NCI-H748 (cell line): ENCODE measurements at regions not wholly inside any gene's neighbourhood (a gene's known extent, or its start where the extent isn't known, plus 50 kb on each side); places are given as distances from the start of the nearest gene placed in this dataset.
A peak's percentile ranks its signal among the peaks of the same experiment; 100 is the strongest.

Experiments
- DNase-seq: peaks from one replicate; lab custom pipeline; 2025; ENCODE audit not compliant: unreplicated experiment; lab: John Stamatoyannopoulos, UW

DNA sequence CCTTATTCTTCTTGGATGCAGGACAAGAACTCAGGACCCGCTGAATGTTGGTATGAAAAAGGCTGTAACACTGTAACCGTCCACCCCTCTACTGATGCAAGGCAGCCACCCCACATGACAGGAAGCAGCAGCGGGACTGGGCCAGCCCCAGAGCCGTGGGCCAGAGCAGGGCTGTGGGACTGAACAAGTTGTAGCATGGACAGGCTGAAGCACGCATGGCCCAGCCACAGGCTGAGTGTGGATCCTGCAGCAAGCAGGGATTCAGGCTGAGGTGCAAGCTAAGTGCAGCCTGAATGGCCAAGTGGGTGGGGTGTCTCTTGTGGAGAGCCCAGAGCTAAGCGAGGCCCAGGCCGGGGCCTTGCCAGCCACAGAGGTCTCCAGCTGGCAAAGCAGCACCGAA is 632.2 kb downstream of the SPOCK3 start:
- DNase-seq, result no peak

DNA sequence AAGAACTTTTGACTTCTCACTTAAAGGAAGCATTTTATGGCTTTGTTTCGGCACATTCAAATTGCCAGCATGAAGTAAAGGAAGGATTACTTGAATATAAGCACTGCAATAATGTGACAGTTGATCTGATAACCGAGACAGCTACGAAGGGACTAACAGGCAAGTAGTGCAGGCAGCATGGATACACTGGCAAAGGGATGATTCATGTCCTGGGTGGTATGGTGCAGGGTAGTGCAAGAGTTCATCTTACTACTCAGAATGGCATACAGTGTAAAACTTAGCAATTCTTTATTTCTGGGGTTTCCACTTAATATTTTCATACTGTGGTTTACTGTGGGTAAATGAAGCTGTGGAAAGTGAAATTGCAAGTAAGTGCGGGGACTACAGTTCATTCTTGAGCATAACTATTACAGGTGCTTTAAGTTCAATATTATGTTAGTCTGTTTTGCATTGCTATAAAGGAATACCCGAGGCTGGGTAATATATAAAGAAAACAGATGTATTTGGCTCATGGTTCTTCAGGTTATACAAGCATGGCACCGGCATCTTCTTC is 611.8 kb downstream of the SPOCK3 start:
- no peak for DNase-seq

DNA sequence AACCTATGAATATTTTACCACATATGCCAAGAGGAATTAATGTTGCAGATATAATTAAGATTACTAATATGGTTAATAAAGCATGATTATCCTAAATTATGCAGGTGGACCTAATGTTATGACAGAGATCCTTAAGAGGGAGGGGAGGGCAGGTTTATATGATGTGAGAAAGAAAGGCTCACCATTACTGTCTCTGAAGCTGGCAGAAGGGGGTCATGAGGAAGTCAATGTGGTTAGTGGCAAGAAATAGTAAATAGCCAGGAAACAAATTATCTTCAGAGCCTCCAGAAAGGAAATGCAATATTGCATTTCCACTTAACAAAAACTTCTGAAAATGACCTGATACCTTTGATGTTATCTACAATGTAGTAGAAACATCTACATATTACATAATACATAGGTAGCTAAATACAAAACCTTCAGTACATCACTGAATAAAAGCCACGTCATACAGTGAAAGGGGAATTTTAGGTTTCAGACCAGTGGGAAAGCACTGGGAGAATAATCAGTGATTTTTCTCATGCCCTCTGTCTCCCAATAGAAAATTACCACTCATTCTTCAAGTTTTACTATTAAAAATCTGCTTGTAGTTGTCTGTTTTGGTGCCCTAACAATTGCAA is 609.2 kb downstream of the SPOCK3 start:
- DNase-seq, result no peak

DNA sequence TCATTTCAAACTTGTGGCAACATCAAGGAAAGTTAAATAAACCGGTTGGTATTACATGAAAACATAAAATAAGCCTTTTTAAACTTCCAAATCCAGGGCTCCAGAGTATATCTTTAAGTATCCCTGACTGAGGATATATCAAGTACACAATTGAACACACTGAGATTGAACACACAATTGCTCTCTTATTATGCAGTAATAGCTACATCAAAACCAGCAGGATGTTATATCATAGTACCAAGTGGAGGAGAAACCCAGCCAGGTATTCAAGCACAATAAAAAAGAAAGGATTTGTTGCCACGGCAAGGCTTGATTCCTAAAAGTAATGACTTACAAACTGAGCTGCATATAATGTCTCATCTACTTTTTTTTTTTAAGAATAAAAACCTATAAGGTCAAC is 605.8 kb downstream of the SPOCK3 start:
- no peak for DNase-seq

DNA sequence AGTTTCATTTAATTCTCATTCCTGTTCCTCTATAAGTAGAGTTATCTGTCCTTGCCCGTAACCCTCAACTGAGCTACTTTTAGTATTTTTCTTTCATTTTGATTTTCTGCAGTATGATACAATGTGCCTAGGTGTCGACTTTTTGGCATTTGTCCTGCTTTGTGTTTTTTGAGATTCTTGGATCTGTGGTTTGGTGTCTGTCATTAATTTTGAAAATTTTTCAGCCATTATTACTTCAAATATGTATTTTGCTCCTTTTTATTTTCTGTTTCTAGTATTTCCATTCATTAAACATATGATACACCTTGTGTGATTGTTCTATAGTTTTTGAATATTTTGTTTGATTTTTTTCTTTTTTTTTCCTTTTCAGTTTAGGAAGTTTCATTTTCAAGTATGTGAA is 598.9 kb downstream of the SPOCK3 start:
- no peak for DNase-seq

DNA sequence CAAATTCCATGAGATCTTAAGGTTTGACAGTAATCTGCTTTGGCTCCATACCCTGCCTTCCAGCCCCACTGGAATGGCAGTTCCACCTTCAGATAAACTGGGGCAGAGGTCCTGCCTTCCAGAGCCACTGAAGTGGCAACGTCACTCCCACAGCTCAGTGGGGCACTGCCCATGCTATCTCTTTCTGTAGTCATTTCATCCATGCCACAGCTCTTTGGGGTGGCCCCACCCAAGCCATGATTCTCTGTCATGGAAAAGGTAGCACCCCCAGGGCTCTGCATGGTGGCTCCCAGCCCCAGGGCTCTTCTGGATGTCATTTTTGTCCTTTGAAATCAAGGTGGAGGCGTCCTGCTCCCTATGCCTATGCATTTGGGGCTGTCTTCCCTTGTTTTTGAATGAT is 596.5 kb downstream of the SPOCK3 start:
- DNase-seq, result no peak

DNA sequence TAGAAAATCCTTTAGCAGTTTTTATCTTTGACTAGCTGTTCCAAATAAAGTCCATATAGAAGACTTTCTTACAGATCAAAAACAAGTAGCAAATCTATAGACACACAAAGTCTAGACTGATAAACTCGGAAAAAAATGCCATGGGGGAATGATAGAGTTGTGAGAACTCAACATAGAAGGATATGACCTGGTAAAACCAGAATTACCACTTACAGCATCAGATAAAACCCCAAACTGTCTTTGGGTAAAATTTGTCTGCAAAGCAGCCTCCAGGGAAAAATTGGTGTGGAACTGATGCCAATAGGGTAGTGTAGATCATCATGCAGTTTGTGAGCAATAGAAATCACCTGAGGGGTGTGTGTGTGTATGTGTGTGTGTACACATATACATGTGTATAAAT is 579.1 kb downstream of the SPOCK3 start:
- no peak for DNase-seq

DNA sequence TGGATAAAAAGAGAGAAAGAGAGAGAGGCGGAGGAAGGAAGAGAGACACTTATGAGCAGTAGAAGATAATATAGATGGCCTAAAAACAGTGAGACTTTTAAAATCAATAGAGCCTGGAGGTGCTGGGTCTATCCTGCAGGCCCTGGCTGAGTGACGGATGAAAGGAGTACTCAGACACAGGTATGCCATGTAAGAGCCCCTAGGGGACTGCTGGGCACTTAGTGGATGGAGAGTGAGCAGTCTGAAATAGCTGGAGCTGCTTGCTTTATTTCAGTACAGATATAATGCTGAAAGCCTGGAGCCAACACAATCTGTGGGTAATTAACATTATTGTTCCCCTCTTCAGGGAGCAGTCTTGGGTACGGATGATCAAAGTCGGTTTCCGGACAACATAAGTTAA is 578.6 kb downstream of the SPOCK3 start:
- DNase-seq, result no peak

DNA sequence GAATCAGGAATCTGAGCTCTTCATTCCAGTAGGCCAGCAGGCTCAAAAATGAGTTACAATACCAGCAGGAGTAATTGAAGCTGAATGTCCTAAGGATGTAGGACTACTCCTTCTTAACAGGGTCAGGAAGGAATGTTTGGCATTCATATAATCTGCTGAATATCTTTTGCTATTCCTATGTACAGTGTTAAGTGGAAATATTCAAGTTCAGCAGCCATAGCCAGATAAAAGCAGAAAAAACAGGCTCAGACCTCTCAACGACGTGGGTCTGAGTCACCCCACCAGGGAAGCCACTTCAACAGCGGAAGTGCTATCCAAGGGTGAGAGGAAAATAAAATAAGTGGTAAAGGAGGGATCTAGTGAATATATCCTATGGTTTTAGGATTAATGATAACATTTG is 577.0 kb downstream of the SPOCK3 start:
- DNase-seq, result no peak

DNA sequence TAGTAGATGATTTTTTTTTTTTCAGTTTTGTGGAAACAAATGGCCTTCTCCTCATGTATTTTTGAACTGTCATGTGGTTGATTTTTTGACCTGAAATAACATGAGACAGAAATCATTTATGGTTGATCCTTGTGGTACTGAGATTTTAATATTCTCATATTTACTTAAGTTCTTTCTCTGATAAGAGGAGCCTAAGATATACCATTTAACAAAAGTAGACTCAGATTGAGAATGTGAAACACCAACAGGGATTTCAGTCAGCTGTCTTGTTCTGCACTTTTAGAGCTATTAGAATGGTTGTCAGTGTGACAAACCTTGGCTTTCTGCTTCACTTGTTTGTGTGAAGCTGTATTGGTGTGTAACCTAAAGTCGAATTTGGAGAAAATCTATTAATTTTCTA is 575.7 kb downstream of the SPOCK3 start:
- no peak for DNase-seq

DNA sequence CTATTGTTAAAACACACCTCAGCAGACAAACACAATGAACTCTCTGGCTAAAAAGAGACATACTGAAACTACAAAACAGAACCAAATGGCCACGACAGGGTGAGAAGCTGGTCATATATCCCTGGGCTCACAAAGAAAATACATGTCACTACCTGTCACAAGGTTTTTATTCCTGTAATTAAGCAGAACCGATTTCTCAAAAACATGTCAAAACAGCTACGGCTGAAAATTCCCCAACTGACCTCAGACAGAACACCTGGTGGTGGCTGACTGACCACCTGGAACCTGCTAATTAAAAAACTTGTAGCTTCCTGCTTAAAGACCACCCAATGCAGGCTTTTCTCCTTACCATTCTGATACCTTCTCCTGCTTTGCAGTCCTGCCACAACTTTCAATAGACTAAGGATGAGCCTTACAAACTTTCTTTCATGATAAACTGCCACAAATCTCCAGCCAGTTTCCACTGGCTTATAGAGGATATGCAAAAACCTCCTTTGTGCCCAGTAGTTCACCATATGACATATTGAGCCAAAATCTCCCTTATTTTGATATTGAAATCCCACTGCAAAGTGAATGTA is 571.9 kb downstream of the SPOCK3 start:
- peak; percentile 29 for DNase-seq

DNA sequence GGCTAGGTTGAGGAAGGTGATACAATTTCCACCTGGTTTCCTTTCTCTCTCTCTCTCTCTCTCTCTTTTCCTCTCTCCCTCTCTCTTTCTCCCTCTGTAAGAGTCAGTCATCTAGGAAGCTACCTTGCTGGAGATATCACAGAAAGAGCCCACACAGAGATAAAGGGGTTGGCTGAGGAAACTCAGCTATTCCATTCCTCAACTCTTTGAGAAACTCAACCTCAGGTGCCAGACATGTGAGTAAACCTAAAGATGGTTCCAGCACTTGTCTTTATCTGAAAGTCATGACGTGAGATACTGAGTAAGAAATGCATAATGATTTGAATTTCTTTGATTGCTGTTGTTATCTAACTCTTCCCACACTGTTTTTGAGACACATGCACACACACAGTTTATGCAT is 564.0 kb downstream of the SPOCK3 start:
- no peak for DNase-seq

DNA sequence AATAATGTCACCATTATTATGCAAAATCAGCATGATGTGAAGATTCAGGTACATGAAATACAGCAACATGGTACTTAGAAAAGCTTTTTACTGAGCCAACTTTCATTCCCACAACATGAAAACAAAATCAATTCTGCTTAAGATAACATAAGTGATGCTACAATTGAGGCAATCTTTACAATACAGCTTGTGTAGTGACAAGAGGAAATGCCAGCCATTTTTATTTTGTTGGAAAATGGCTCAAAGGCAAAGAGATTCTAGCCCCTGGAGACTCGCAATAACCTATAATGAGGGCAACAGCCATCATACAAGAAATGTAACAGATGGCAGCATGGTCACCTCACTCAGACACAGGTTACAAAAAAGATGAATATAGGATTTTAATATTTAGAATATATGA is 560.4 kb downstream of the SPOCK3 start:
- no peak for DNase-seq

DNA sequence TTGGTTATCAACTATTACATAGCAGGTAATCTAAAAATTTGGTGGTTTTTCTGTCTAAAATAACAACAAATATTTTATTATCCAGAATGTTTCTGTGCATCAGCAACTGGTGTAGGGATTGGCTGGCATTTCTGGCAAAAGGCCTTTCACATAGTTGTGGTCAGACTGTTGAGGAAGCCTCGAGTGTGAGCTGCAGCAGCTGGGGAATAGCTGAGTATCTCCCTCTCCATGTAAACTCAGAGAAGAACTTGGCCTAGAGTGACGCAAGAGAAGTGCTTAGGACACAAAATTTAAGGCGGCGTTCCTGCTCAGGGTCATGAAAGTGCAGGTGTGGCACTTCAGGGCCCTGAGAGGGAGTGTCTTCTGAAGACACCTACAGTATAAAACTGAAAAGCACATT is 558.9 kb downstream of the SPOCK3 start:
- no peak for DNase-seq

DNA sequence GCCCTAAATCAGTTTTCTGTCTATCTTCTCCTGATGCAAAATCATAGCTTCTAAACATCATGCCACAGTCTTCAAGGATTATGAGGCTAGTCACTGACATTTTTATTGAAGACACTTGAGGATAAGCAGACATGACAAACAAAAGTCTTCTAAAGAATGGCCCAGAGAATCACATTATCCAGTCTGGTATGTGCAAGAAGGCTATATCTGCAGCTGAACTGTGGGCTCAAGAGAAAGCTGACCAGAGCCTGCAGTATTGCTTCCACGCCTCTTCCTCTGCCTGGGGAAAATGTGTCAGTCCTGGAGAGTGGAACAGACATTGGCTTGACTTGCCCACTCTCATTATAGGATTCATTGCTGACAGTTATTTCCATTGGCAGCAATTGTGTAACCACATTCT is 553.5 kb downstream of the SPOCK3 start:
- no peak for DNase-seq

DNA sequence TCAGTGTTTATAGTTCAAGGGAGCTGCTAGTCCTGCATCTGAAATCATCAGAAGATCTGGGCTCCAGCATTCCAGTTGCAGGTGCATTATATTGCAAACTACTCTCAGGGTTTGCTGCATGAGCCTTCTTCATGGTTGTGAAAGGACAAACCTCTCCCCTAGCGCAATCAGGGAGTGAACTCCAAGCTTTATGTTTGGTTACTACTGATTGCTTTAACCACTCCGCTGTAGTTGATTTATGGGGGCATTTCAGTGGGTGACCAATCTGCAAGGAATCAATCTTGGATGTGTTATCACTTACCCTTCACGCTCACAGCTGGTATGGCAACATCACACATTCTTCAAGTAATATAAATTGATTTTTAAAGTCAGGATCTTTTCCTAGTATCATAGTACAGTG is 552.1 kb downstream of the SPOCK3 start:
- no peak for DNase-seq
